Osteoblast (primary cell): ENCODE measurements at regions not wholly inside any gene's neighbourhood (a gene's known extent, or its start where the extent isn't known, plus 50 kb on each side); places are given as distances from the start of the nearest gene placed in this dataset.

ENCODE experiments used
- DNase-seq: peaks from one replicate; pipeline ENCODE4 v3.0.0; 2011; ENCODE audit warnings: low spot score, mixed read lengths; ENCODE audit not compliant: insufficient read length; ENCODE audit errors: missing footprints
- H2AFZ ChIP-seq: 2 replicates; pipeline ENCODE4 v1.6.0; 2011; ENCODE audit warnings: mild to moderate bottlenecking, low read length
- H3K27ac ChIP-seq: 2 replicates; pipeline ENCODE4 v1.5.1; 2011; ENCODE audit warnings: mild to moderate bottlenecking, low read depth, low read length, moderate library complexity
- H3K27me3 ChIP-seq: 2 replicates; pipeline ENCODE4 v1.6.0; 2012; ENCODE audit warnings: mild to moderate bottlenecking, control low read depth, inconsistent platforms, low read length, moderate library complexity; ENCODE audit not compliant: insufficient read depth
- H3K36me3 ChIP-seq: 2 replicates; pipeline ENCODE4 v1.5.1; 2011; ENCODE audit warnings: mild to moderate bottlenecking, low read length, control low read depth, moderate library complexity; ENCODE audit not compliant: insufficient read depth
- H3K4me1 ChIP-seq: 2 replicates; pipeline ENCODE4 v1.5.1; 2011; ENCODE audit warnings: mild to moderate bottlenecking, low read length, control low read depth, moderate library complexity; ENCODE audit not compliant: insufficient read depth
- H3K4me2 ChIP-seq: 2 replicates; pipeline ENCODE4 v1.6.0; 2011; ENCODE audit warnings: mild to moderate bottlenecking, low read length; ENCODE audit not compliant: insufficient read depth
- H3K4me3 ChIP-seq: fragments of 200-600 bp; sonication (generic); 3 replicates; pipeline ENCODE4 v1.5.1; 2012; ENCODE audit warnings: mild to moderate bottlenecking, low read length, inconsistent platforms; ENCODE audit not compliant: insufficient read depth
- H3K79me2 ChIP-seq: 2 replicates; pipeline ENCODE4 v1.6.0; 2012; ENCODE audit warnings: mild to moderate bottlenecking, low read length, control low read depth, inconsistent platforms; ENCODE audit not compliant: insufficient read depth
- H3K9me3 ChIP-seq: 2 replicates; pipeline ENCODE4 v1.5.1; 2011; ENCODE audit warnings: low read depth, low read length, control low read depth
- H4K20me1 ChIP-seq: 2 replicates; pipeline ENCODE4 v1.6.0; 2012; ENCODE audit warnings: mild to moderate bottlenecking, low read length, control low read depth; ENCODE audit not compliant: insufficient read depth
- TF ChIP-seq, protein P1 (sequence below): IDR thresholded peaks from 2 replicates; pipeline ENCODE4 v1.5.1; 2011; ENCODE audit warnings: mild to moderate bottlenecking, low read depth, low read length, moderate library complexity; ENCODE audit errors: extremely low read depth

DNA sequence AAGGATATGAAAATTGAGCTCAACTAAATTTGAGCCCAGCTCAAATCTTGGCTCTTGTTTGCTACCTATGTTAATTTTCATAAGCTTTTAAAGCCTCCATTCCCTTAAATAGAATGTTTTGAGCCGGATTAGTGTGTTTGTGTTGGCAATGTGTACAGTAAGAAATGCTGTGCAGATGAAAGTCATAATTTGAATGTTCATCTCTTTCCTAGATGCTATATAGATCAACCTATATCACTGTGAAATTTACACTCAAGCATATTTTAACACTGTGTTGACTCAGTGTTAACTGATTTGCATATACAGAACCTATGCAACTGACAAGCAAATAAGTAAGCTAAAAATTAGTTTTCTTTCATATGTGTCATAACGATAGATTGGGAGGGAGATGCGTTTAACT, 272.5 kb downstream of the TFEC start:
- no peaks in the 10 kb centered on the region for H3K27me3 ChIP-seq
- TF ChIP-seq, protein P1, sequence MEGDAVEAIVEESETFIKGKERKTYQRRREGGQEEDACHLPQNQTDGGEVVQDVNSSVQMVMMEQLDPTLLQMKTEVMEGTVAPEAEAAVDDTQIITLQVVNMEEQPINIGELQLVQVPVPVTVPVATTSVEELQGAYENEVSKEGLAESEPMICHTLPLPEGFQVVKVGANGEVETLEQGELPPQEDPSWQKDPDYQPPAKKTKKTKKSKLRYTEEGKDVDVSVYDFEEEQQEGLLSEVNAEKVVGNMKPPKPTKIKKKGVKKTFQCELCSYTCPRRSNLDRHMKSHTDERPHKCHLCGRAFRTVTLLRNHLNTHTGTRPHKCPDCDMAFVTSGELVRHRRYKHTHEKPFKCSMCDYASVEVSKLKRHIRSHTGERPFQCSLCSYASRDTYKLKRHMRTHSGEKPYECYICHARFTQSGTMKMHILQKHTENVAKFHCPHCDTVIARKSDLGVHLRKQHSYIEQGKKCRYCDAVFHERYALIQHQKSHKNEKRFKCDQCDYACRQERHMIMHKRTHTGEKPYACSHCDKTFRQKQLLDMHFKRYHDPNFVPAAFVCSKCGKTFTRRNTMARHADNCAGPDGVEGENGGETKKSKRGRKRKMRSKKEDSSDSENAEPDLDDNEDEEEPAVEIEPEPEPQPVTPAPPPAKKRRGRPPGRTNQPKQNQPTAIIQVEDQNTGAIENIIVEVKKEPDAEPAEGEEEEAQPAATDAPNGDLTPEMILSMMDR: no peak
- H2AFZ ChIP-seq: no peak overlapping the region
- H3K4me3 ChIP-seq: no peak overlapping the region
- no peak for DNase-seq
- H3K4me2 ChIP-seq: no peak overlapping the region
- no peaks in the 10 kb centered on the region for H4K20me1 ChIP-seq
- no peaks in the 10 kb centered on the region for H3K4me1 ChIP-seq
- no peak overlapping the region for H3K27ac ChIP-seq
- no peaks in the 10 kb centered on the region for H3K9me3 ChIP-seq
- H3K79me2 ChIP-seq: no peaks in the 10 kb centered on the region
- H3K36me3 ChIP-seq: no peaks in the 10 kb centered on the region

DNA sequence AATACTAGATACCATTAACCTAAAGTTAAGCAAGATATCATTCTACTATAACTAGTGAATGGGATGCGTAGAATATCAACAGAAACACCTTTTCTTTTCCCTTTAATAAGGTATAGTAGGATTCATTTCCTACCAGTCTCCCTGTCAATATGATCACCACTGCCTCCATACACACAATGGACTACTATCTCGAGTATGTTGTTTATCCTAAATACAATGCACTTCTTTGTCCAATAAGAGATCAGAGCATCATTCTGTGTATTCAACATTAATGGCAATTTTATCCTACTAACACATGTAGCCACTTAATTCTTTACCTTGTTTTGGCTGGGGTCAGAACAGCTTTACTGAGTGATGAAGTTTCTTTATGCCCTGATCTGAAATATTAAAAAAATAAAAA, 276.3 kb downstream of the TFEC start:
- H3K4me1 ChIP-seq: no peaks in the 10 kb centered on the region
- no peak overlapping the region for H3K4me3 ChIP-seq
- no peak overlapping the region for H3K4me2 ChIP-seq
- no peaks in the 10 kb centered on the region for H3K79me2 ChIP-seq
- no peaks in the 10 kb centered on the region for H3K9me3 ChIP-seq
- no peak overlapping the region for H2AFZ ChIP-seq
- no peaks in the 10 kb centered on the region for H3K36me3 ChIP-seq
- DNase-seq: no peak
- no peak overlapping the region for H3K27ac ChIP-seq
- H4K20me1 ChIP-seq: no peaks in the 10 kb centered on the region
- H3K27me3 ChIP-seq: no peaks in the 10 kb centered on the region
- TF ChIP-seq, protein P1: no peak

DNA sequence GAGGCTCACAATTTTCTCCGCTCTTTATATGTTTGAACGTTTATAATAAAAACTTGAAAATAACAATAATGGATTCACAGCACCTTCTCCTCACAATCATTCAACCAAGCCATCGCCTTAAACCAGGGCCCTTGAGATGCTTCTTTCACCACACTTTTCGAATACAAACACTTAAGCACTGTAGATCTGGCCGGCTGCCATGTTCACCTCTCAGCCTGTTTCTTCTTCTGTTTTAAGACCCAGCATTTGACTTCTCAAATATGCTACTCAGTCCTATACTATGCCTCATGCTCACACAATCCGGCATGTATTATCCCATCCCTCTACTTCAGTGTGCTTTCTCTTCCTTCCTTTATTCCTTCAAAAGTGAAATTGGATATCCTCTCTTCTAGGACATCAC, 280.6 kb downstream of the TFEC start:
- Histone ChIP-seq H3K79me2 (no peaks in the 10 kb centered on the region), H3K4me3 (no peak overlapping the region), H3K4me2 (no peak overlapping the region), H3K9me3 (no peaks in the 10 kb centered on the region), H3K27ac (no peak overlapping the region), H3K4me1 (no peaks in the 10 kb centered on the region), H2AFZ (no peak overlapping the region), H3K27me3 (no peaks in the 10 kb centered on the region), H4K20me1 (no peaks in the 10 kb centered on the region), H3K36me3 (no peaks in the 10 kb centered on the region)
- TF ChIP-seq, protein P1: no peak
- DNase-seq: no peak

DNA sequence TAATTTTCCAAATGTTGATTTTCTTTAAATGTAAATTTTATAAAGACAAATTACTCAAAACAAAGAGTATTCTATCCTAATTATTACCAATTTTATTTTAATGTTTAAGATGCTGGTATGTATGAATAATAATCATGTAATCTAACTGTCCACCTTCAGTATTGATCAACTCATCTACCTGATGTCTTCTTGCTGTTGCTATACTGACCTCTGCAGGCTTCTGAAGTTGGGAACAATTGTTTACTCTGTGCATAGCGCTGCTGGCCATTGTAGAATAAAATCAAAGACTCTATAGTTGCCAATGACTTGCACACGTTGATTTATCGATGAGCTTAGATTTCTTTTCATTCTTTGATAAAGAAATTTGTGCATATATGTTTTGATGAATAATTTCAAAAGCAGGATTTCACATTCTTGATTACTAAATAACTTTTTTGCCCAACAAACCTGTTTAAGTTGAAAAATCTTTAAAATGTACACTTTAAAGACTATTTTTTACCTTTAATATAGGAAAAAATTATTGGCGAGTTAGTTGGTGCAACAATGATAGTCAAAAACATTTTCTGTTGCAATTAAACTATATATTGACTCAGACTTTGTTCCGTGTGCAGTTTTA, 282.3 kb downstream of the TFEC start:
- no peak overlapping the region for H3K27ac ChIP-seq
- H4K20me1 ChIP-seq: no peaks in the 10 kb centered on the region
- TF ChIP-seq, protein P1: peak; percentile 43
- H3K27me3 ChIP-seq: no peaks in the 10 kb centered on the region
- no peaks in the 10 kb centered on the region for H3K79me2 ChIP-seq
- no peak overlapping the region for H3K4me2 ChIP-seq
- no peaks in the 10 kb centered on the region for H3K36me3 ChIP-seq
- no peak for DNase-seq
- H3K4me1 ChIP-seq: no peaks in the 10 kb centered on the region
- H3K4me3 ChIP-seq: no peak overlapping the region
- H2AFZ ChIP-seq: no peak overlapping the region
- H3K9me3 ChIP-seq: no peaks in the 10 kb centered on the region
